CD4-positive, CD25-positive, alpha-beta regulatory T cell (primary cell): ENCODE measurements at regions not wholly inside any gene's neighbourhood (a gene's known extent, or its start where the extent isn't known, plus 50 kb on each side); places are given as distances from the start of the nearest gene placed in this dataset.

Experiments
- ATAC-seq, 2 donors: fragments of 150-1000 bp; cut with Tn5 transposase; one replicate each; pipeline ENCODE4 v1.10.0; 2021; ENCODE audit warnings: low read depth in 2 of 2, moderate number of reproducible peaks in 2 of 2, moderate library complexity in 1 of 2
- DNase-seq, 3 donors: peaks; one replicate each; pipeline versions ENCODE4 v3.0.0 to v3.0.0-alpha.2; 2012 to 2022; ENCODE audit warnings: mixed read lengths in 1 of 3
- H3K27ac ChIP-seq: one replicate; pipeline ENCODE4 v1.7.0; 2013; ENCODE audit warnings: mild to moderate bottlenecking, low read length; ENCODE audit not compliant: insufficient read depth, poor library complexity, severe bottlenecking
- H3K27me3 ChIP-seq: one replicate; pipeline ENCODE4 v1.7.0; 2013; ENCODE audit warnings: low read length; ENCODE audit not compliant: control insufficient read depth, insufficient read depth
- H3K36me3 ChIP-seq: one replicate; pipeline ENCODE4 v1.7.0; 2013; ENCODE audit warnings: mild to moderate bottlenecking, low read length, moderate library complexity; ENCODE audit not compliant: control insufficient read depth, insufficient read depth
- H3K4me1 ChIP-seq: 2 replicates; pipeline ENCODE4 v1.7.0; 2013; ENCODE audit warnings: mild to moderate bottlenecking, low read length; ENCODE audit not compliant: insufficient read depth, control insufficient read depth, poor library complexity, severe bottlenecking
- H3K4me3 ChIP-seq: one replicate; pipeline ENCODE4 v1.7.0; 2013; ENCODE audit warnings: low read depth, mild to moderate bottlenecking, low read length, moderate library complexity
- H3K9me3 ChIP-seq, 2 experiments: 1 replicate in 1 of 2; 2 replicates in 1 of 2; pipeline ENCODE4 v1.7.0; 2013; ENCODE audit warnings: low read length in 2 of 2, mild to moderate bottlenecking in 1 of 2, moderate library complexity in 1 of 2; ENCODE audit not compliant: control insufficient read depth in 2 of 2
- H3K27ac Mint-ChIP-seq, 3 donors: one replicate each; pipeline ENCODE4 v1.8.0; 2020 to 2022; ENCODE audit warnings: mild to moderate bottlenecking in 3 of 3, mixed read lengths in 3 of 3, moderate library complexity in 2 of 3
- H3K27me3 Mint-ChIP-seq: one replicate; pipeline ENCODE4 v1.8.0; 2022; ENCODE audit warnings: mild to moderate bottlenecking, mixed read lengths
- H3K36me3 Mint-ChIP-seq: one replicate; pipeline ENCODE4 v1.8.0; 2020; ENCODE audit warnings: mixed read lengths
- H3K4me1 Mint-ChIP-seq, 4 donors: one replicate each; pipeline ENCODE4 v1.8.0; 2020 to 2022; ENCODE audit warnings: mixed read lengths in 4 of 4, mild to moderate bottlenecking in 1 of 4
- H3K4me3 Mint-ChIP-seq, 4 donors: one replicate each; pipeline ENCODE4 v1.8.0; 2020 to 2022; ENCODE audit warnings: mild to moderate bottlenecking in 4 of 4, mixed read lengths in 4 of 4, moderate library complexity in 3 of 4
- H3K9me3 Mint-ChIP-seq, 7 donors: one replicate each; pipeline ENCODE4 v1.8.0; 2020 to 2022; ENCODE audit warnings: mixed read lengths in 7 of 7, mild to moderate bottlenecking in 3 of 7, moderate library complexity in 2 of 7

GRCh38 chr12:98073610-98074009, 441.8 kb upstream of the TMPO start:
- Histone ChIP-seq H3K4me3 (no peak overlapping the region), H3K27ac (no peak overlapping the region), H3K36me3 (no peaks in the 10 kb centered on the region), H3K9me3 (no peaks in the 10 kb centered on the region), H3K4me1 (no peaks in the 10 kb centered on the region), H3K27me3 (no peaks in the 10 kb centered on the region)
- no peak for DNase-seq
- Mint-ChIP-seq H3K4me3 (no peak overlapping the region), H3K27ac (no peak overlapping the region), H3K36me3 (no peaks in the 10 kb centered on the region), H3K9me3 (peaks cover 0 to 3% (median 0%) of the 10 kb centered on the region in 7 donors), H3K4me1 (no peaks in the 10 kb centered on the region), H3K27me3 (no peaks in the 10 kb centered on the region)
- ATAC-seq = no peak

GRCh38 chr12:98074286-98074685, 441.1 kb upstream of the TMPO start:
- Mint-ChIP-seq H3K4me1 (no peaks in the 10 kb centered on the region), H3K9me3 (peaks cover 0 to 3% (median 0%) of the 10 kb centered on the region in 7 donors), H3K27ac (no peak overlapping the region), H3K36me3 (no peaks in the 10 kb centered on the region), H3K27me3 (no peaks in the 10 kb centered on the region), H3K4me3 (no peak overlapping the region)
- Histone ChIP-seq H3K9me3 (no peaks in the 10 kb centered on the region), H3K4me3 (no peak overlapping the region), H3K27me3 (no peaks in the 10 kb centered on the region), H3K36me3 (no peaks in the 10 kb centered on the region), H3K27ac (no peak overlapping the region), H3K4me1 (no peaks in the 10 kb centered on the region)
- ATAC-seq (no peak), DNase-seq (no peak)

GRCh38 chr12:98084391-98084790, 431.0 kb upstream of the TMPO start:
- Histone ChIP-seq H3K4me3 (no peak overlapping the region), H3K4me1 (no peaks in the 10 kb centered on the region), H3K9me3 (no peaks in the 10 kb centered on the region), H3K36me3 (no peaks in the 10 kb centered on the region), H3K27ac (no peak overlapping the region), H3K27me3 (no peaks in the 10 kb centered on the region)
- Mint-ChIP-seq H3K27me3 (peaks cover 2% of the 10 kb centered on the region), H3K9me3 (peaks cover 0 to 5% (median 3%) of the 10 kb centered on the region in 7 donors), H3K4me3 (no peak overlapping the region), H3K27ac (no peak overlapping the region), H3K4me1 (no peaks in the 10 kb centered on the region), H3K36me3 (no peaks in the 10 kb centered on the region)
- ATAC-seq (no peak), DNase-seq (no peak)

- no peaks in the 10 kb centered on the region for H3K9me3 ChIP-seq
- H3K27me3 ChIP-seq = no peaks in the 10 kb centered on the region
- ATAC-seq (no peak), DNase-seq (no peak)
- Mint-ChIP-seq H3K36me3 (no peaks in the 10 kb centered on the region), H3K27ac (no peak overlapping the region), H3K9me3 (peaks cover 0 to 5% (median 4%) of the 10 kb centered on the region in 7 donors), H3K4me1 (no peaks in the 10 kb centered on the region), H3K27me3 (peaks cover 5% of the 10 kb centered on the region), H3K4me3 (no peak overlapping the region)
- no peak overlapping the region for H3K27ac ChIP-seq
- H3K4me1 ChIP-seq = no peaks in the 10 kb centered on the region
- no peak overlapping the region for H3K4me3 ChIP-seq
- no peaks in the 10 kb centered on the region for H3K36me3 ChIP-seq
Observed at GRCh38 chr12:98085046-98085755, 430.2 kb upstream of the TMPO start.

- no peaks in the 10 kb centered on the region for H3K4me1 ChIP-seq
- Mint-ChIP-seq H3K27me3 (peaks cover 5% of the 10 kb centered on the region), H3K4me1 (no peaks in the 10 kb centered on the region), H3K36me3 (no peaks in the 10 kb centered on the region), H3K27ac (no peak overlapping the region), H3K4me3 (no peak overlapping the region), H3K9me3 (peaks cover 0 to 7% (median 3%) of the 10 kb centered on the region in 7 donors)
- H3K4me3 ChIP-seq = no peak overlapping the region
- H3K36me3 ChIP-seq = no peaks in the 10 kb centered on the region
- no peak for DNase-seq
- no peak overlapping the region for H3K27ac ChIP-seq
- no peak for ATAC-seq
- H3K27me3 ChIP-seq = no peaks in the 10 kb centered on the region
- H3K9me3 ChIP-seq = no peaks in the 10 kb centered on the region
Observed at GRCh38 chr12:98090731-98091130, 424.7 kb upstream of the TMPO start.

GRCh38 chr12:98096436-98096835, 419.0 kb upstream of the TMPO start:
- H3K9me3 Mint-ChIP-seq = peaks cover 0 to 3% (median 0%) of the 10 kb centered on the region in 7 donors
- Histone ChIP-seq H3K36me3 (no peaks in the 10 kb centered on the region), H3K4me1 (no peaks in the 10 kb centered on the region), H3K9me3 (no peaks in the 10 kb centered on the region), H3K27ac (no peak overlapping the region), H3K4me3 (no peak overlapping the region), H3K27me3 (no peaks in the 10 kb centered on the region)
- no peaks in the 10 kb centered on the region for H3K4me1 Mint-ChIP-seq
- ATAC-seq (no peak), DNase-seq (no peak)
- H3K36me3 Mint-ChIP-seq = no peaks in the 10 kb centered on the region
- H3K4me3 Mint-ChIP-seq = no peak overlapping the region
- no peaks in the 10 kb centered on the region for H3K27me3 Mint-ChIP-seq
- H3K27ac Mint-ChIP-seq = no peak overlapping the region

GRCh38 chr12:98106031-98106683, 409.2 kb upstream of the TMPO start:
- no peaks in the 10 kb centered on the region for H3K27me3 Mint-ChIP-seq
- no peaks in the 10 kb centered on the region for H3K36me3 Mint-ChIP-seq

GRCh38 chr12:98109266-98109665, 406.1 kb upstream of the TMPO start:
- H3K9me3 Mint-ChIP-seq = no peaks in the 10 kb centered on the region
- H3K36me3 Mint-ChIP-seq = no peaks in the 10 kb centered on the region
- Histone ChIP-seq H3K27me3 (no peaks in the 10 kb centered on the region), H3K36me3 (no peaks in the 10 kb centered on the region), H3K27ac (no peak overlapping the region), H3K9me3 (no peaks in the 10 kb centered on the region), H3K4me3 (no peak overlapping the region), H3K4me1 (no peaks in the 10 kb centered on the region)
- H3K4me3 Mint-ChIP-seq = no peak overlapping the region
- H3K4me1 Mint-ChIP-seq = no peaks in the 10 kb centered on the region
- DNase-seq (no peak), ATAC-seq (no peak)
- H3K27ac Mint-ChIP-seq = no peak overlapping the region
- no peaks in the 10 kb centered on the region for H3K27me3 Mint-ChIP-seq

More at GRCh38 chr12:98106031-98106683, 409.2 kb upstream of the TMPO start:
- H3K27me3 ChIP-seq = no peaks in the 10 kb centered on the region
- DNase-seq (no peak), ATAC-seq (no peak)
- no peaks in the 10 kb centered on the region for H3K36me3 ChIP-seq
- Mint-ChIP-seq H3K27ac (no peak overlapping the region), H3K9me3 (peaks cover 0 to 1% (median 0%) of the 10 kb centered on the region in 7 donors), H3K4me1 (no peaks in the 10 kb centered on the region), H3K4me3 (no peak overlapping the region)
- H3K4me3 ChIP-seq = no peak overlapping the region
- no peaks in the 10 kb centered on the region for H3K4me1 ChIP-seq
- no peak overlapping the region for H3K27ac ChIP-seq
- no peaks in the 10 kb centered on the region for H3K9me3 ChIP-seq
